GM12874 (cell line): ENCODE measurements at regions not wholly inside any gene's neighbourhood (a gene's known extent, or its start where the extent isn't known, plus 50 kb on each side); places are given as distances from the start of the nearest gene placed in this dataset.

Experiments
- TF ChIP-seq, protein P1 (sequence below): IDR thresholded peaks from 2 replicates; pipeline ENCODE4 v1.5.1; 2011; ENCODE audit warnings: low read depth, mild to moderate bottlenecking, control low read depth, low read length, moderate library complexity; ENCODE audit not compliant: insufficient read depth

DNA sequence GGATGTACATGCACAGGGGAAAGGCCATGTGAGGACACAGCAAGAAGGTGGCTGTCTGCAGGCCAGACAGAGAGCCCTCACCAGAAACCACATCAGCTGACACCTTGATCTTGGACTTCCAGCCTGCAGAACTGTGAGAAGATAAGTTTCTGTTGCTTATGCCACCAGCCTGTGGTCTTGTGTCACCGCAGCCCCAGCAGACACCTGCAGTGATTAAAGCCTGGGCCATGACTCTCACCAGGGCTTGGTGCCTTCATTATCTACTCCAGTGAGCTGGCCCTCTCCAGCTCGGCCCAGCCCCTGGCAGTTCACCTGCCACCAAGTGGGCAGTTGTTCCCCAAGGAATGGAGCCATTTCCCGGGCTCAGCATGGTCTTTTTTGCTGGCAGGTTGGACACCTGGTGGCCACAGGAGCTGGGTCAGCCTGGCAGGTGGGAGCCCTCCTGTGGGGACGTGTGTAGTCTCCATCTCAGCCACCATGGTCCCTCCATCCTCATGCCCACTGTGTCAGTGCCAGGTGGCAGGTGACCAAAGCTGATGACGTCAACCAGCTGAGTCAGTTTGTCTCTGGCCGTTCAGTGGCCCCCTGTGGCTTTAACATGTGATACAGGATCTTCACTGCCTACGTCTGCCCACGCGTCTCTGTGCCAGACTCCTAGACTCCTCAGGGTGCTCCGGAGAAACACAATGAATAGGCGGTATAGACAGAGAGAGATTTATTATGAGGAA lies 99.9 kb upstream of the PPP1R26 start:
- TF ChIP-seq, protein P1, sequence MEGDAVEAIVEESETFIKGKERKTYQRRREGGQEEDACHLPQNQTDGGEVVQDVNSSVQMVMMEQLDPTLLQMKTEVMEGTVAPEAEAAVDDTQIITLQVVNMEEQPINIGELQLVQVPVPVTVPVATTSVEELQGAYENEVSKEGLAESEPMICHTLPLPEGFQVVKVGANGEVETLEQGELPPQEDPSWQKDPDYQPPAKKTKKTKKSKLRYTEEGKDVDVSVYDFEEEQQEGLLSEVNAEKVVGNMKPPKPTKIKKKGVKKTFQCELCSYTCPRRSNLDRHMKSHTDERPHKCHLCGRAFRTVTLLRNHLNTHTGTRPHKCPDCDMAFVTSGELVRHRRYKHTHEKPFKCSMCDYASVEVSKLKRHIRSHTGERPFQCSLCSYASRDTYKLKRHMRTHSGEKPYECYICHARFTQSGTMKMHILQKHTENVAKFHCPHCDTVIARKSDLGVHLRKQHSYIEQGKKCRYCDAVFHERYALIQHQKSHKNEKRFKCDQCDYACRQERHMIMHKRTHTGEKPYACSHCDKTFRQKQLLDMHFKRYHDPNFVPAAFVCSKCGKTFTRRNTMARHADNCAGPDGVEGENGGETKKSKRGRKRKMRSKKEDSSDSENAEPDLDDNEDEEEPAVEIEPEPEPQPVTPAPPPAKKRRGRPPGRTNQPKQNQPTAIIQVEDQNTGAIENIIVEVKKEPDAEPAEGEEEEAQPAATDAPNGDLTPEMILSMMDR, result no peak

DNA sequence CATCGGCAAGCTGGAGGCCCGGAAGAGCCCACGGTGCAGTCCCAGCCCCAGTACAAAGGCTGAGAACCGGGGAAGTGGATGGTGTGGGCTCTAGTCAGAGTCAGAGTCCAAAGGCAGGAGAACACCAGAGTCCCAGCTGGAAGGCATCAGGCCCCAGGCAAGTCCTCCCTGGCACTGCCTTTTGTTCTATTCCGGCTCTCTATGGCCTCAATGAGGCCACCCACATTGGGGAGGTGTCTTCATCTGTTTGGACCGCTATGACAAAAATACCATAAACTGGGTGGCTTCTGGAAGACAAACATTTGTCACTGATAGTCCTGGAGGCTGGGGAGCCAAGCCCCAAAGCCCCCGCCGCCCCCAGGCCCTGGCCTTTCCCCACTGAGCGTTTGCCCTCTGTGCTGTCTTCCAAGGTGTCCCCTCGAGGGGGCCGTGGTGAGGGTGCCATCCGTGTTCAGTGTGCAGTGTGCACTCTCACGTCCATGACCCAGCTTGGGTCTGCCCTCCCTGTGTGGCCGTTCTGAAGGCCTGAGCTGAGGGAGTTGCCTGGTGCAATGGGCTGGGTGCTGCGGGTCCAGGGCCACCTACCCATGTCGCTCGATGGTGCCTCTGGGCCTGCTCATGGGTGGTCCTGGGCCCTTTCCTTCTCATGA lies 99.1 kb upstream of the PPP1R26 start:
- TF ChIP-seq, protein P1, result no peak

DNA sequence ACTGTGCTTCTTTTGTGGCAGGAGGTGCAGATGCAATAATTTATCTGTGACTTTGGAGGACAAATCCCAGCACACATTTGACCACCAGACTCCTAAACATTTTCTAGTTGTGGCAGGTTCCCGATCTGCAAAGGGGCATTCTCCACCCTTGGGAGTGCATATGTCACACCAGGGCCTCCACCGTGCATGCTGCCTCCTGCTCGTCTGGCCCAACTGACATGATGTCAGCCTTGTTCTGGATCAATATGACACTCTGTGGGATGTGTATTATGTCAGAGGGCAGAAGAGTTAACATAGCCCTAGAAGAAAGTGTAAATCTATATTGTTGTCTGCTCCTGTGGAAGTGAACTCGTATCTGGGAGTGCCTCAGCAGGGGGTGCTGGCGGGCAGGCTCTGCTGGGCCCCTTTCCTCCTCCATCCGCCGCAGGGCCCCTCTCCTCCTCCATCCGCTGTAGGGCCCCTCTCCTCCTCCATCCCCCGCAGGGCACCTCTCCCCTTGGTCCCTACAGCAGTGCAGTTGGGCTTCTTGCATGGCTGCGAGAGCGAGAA lies 97.7 kb upstream of the PPP1R26 start:
- TF ChIP-seq, protein P1, result no peak

DNA sequence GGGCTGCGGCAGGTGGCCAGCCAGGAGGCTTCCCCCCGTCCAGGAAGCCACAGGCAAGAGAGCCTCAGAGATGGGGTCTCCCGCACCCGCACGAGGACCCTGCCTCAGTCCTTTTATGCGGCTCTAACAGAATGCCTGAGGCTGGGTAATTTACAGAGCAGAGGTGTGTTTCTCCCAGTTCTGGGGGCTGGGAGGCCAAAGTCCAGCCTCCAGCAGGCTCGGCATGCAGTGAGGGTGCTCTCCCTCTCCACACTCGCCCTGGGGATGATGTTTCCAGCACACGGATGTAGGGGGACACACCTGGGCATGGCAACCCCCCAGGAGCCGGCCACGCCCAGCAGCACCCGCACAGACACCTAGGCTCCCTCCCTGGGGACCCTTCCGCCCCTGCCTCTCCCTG lies 95.4 kb upstream of the PPP1R26 start:
- TF ChIP-seq, protein P1, result no peak

DNA sequence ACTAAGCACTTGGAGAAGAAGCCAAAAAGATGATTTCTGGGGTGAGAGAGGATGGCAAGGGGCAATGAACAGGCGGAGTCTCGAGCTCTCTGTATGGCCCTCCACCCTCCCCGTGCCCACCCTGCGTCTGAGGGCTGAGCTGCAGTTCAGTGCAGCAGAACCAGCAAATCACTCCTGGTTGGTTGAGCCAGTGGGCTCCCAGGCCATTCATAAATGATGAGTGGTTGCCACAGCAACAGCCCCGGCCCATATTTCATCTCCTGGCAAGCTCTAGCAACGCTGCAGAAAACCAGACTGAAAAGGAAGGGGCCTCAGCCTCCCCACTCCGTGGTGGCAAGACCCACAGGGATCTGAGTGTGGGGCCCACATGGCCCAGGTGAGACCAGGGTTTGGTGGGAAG lies 93.8 kb upstream of the PPP1R26 start:
- TF ChIP-seq, protein P1, result no peak

DNA sequence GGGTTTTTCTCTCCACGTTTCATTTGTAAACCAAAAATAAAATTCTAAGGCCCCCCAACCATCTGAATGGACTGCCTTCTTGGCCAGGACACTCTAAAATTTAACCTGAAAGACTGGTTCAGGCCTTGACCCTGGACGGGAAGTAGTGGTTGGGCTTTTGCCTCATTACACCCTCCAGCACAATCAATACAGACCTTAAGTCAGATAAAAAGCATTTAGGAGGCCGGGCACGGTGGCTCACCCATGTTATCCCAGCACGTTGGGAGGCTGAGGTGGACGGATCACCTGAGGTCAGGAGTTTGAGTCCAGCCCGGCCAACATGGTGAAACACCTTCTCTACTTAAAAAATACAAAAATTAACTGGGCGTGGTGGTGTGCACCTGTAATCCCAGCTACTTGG lies 91.6 kb upstream of the PPP1R26 start:
- TF ChIP-seq, protein P1, result no peak

DNA sequence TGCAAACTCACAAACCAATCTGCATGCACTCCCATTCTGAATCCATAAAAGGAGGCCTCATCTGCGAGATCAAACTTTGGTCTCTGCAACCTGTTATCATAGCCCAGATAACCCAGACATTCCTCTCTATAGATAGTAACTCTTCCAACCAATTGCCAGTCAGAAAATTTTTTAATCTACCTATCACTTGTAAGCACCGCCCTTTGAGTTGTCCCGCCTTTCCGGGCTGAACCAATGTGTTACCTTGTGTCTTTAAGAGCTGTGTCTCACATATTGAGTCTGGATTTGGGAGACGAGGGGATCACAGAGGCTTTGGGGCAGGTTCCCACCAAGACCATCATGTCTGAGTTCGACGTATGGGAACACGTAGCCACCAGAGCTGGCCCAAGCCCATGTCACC lies 91.1 kb upstream of the PPP1R26 start:
- TF ChIP-seq, protein P1, result no peak
